BLaER1 treated with 17β-estradiol and CSF1 and Interleukin-3, amounts not matched to agents 10 nM and 100 nM (cell line): ENCODE measurements at regions not wholly inside any gene's neighbourhood (a gene's known extent, or its start where the extent isn't known, plus 50 kb on each side); places are given as distances from the start of the nearest gene placed in this dataset.
A peak's percentile ranks its signal among the peaks of the same experiment; 100 is the strongest.

Source experiments
- H3K27ac ChIP-seq, 11 experiments: shearing (Covaris generic); formaldehyde crosslinking; 2 replicates each; pipeline ENCODE4 v1.8.1; 2022
- H3K27me3 ChIP-seq, 11 experiments: shearing (Covaris generic); formaldehyde crosslinking; 2 replicates each; pipeline ENCODE4 v1.8.1; 2022
- H3K36me3 ChIP-seq, 11 experiments: shearing (Covaris generic); formaldehyde crosslinking; 2 replicates each; pipeline ENCODE4 v1.8.1; 2022
- H3K4me1 ChIP-seq, 10 experiments: shearing (Covaris generic); formaldehyde crosslinking; 2 replicates each; pipeline ENCODE4 v1.8.1; 2022
- H3K4me2 ChIP-seq, 11 experiments: shearing (Covaris generic); formaldehyde crosslinking; 2 replicates each; pipeline ENCODE4 v1.8.1; 2022
- H3K4me3 ChIP-seq, 10 experiments: shearing (Covaris generic); formaldehyde crosslinking; 2 replicates each; pipeline ENCODE4 v1.8.1; 2022
- H3K9ac ChIP-seq, 11 experiments: shearing (Covaris generic); formaldehyde crosslinking; 2 replicates each; pipeline ENCODE4 v1.8.1; 2022
- H3K9me3 ChIP-seq, 11 experiments: shearing (Covaris generic); formaldehyde crosslinking; replicated peaks in 1 of 11; 2 replicates each; pipeline ENCODE4 v1.8.1; 2022
- H4K20me1 ChIP-seq, 11 experiments: shearing (Covaris generic); formaldehyde crosslinking; 2 replicates each; pipeline ENCODE4 v1.8.1; 2022
- Cebpa-rat ChIP-seq, 11 experiments: shearing (Covaris generic); IDR thresholded peaks; 2 replicates each; pipeline ENCODE4 v1.8.1; 2022

DNA sequence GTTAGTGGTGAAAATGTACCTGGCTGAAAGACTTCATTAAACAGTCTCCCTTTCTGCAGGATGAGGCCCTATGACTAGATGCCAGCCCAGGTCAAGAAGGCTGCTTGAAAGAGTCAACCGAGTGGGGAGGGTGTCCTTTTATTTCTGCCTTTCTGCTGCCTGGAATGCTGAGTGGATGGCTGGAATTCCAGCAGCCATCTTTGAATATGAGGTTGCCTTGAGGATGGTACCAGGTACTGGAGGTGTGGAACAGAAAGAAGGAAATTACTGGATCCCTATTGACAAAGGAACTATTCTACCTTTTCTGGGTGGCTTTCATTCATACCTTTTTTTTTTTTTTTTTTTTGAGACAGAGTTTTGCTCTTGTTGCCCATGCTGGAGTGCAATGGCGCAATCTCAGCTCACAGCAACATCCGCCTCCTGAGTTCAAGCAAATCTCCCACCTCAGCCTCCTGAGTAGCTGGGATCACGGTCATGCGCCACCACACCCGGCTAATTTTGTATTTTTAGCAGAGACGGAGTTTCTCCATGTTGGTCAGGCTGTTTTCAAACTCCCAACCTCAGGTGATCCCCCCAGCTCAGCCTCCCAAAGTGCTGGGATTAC, 89.5 kb upstream of the SLC22A11 start:
- no peaks in the 10 kb centered on the region for H3K27me3 ChIP-seq
- peak overlapping the region in 2 of 11 experiments; percentile 26 to 46; a peak in 2 of 22 replicates for H3K9ac ChIP-seq
- H3K4me1 ChIP-seq, result peaks cover 0 to 36% (median 26%) of the 10 kb centered on the region in 10 experiments; a peak in 17 of 20 replicates
- peak overlapping the region in 9 of 11 experiments; percentile 48 to 74 (median 67); a peak in 18 of 22 replicates for H3K4me2 ChIP-seq
- no peak overlapping the region for H3K4me3 ChIP-seq
- H4K20me1 ChIP-seq, result no peaks in the 10 kb centered on the region
- H3K27ac ChIP-seq, result peak overlapping the region in 8 of 11 experiments; percentile 28 to 66 (median 51); a peak in 13 of 22 replicates
- peaks cover 0 to 7% (median 0%) of the 10 kb centered on the region in 11 experiments; a peak in 4 of 22 replicates for H3K9me3 ChIP-seq
- H3K36me3 ChIP-seq, result no peaks in the 10 kb centered on the region
- TF ChIP-seq Cebpa-rat (IDR thresholded peaks at IDR 0.05), result peak in 7 of 11 experiments; percentile 44 to 85 (median 69); a peak in 10 of 22 replicates

- no peak for TF ChIP-seq Cebpa-rat (IDR thresholded peaks at IDR 0.05)
- peaks cover 0 to 7% (median 0%) of the 10 kb centered on the region in 11 experiments; a peak in 4 of 22 replicates for H3K9me3 ChIP-seq
- H3K27me3 ChIP-seq, result no peaks in the 10 kb centered on the region
- H4K20me1 ChIP-seq, result no peaks in the 10 kb centered on the region
- H3K9ac ChIP-seq, result no peak overlapping the region
- H3K36me3 ChIP-seq, result no peaks in the 10 kb centered on the region
- peaks cover 0 to 33% (median 24%) of the 10 kb centered on the region in 10 experiments; a peak in 17 of 20 replicates for H3K4me1 ChIP-seq
- no peak overlapping the region for H3K4me3 ChIP-seq
- peak overlapping the region in 1 of 11 experiments; percentile 18; a peak in 1 of 22 replicates for H3K4me2 ChIP-seq
- H3K27ac ChIP-seq, result no peak overlapping the region
Measured at GRCh38 chr11:64469288-64469687, 86.5 kb upstream of the SLC22A11 start.

GRCh38 chr11:64472593-64473455, 82.9 kb upstream of the SLC22A11 start:
- Histone ChIP-seq H3K36me3 (no peaks in the 10 kb centered on the region), H3K9me3 (peaks cover 0 to 7% (median 0%) of the 10 kb centered on the region in 11 experiments; a peak in 4 of 22 replicates), H3K27me3 (no peaks in the 10 kb centered on the region), H3K4me3 (no peak overlapping the region), H3K4me1 (peaks cover 0 to 20% (median 12%) of the 10 kb centered on the region in 10 experiments; a peak in 14 of 20 replicates), H3K4me2 (no peak overlapping the region), H3K9ac (no peak overlapping the region), H4K20me1 (no peaks in the 10 kb centered on the region), H3K27ac (no peak overlapping the region)
- no peak for TF ChIP-seq Cebpa-rat (IDR thresholded peaks at IDR 0.05)

DNA sequence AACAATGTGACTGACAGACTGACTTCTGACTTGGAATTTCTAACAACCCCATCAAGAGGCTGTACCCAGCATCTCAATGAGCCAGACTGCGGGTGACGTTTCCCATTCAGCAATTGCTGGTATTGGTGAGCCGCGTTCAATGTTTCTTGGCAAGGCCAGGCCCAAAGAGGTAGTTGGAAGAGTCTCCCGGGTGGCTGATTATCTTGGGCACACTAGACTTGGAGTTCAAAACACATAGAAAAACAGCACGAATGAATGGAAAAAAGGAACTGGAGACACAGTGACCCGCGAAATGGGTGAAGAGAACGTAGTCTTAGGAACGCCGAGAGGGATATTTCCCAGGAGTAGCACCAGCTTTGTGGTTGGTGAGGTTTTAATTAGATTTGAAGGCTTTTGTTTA, 81.1 kb upstream of the SLC22A11 start:
- Histone ChIP-seq H4K20me1 (no peaks in the 10 kb centered on the region), H3K27me3 (no peaks in the 10 kb centered on the region), H3K4me2 (no peak overlapping the region), H3K4me3 (no peak overlapping the region), H3K27ac (no peak overlapping the region), H3K4me1 (peaks cover 0 to 27% (median 21%) of the 10 kb centered on the region in 10 experiments; a peak in 15 of 20 replicates), H3K36me3 (no peaks in the 10 kb centered on the region), H3K9me3 (peaks cover 0 to 7% (median 0%) of the 10 kb centered on the region in 11 experiments; a peak in 4 of 22 replicates), H3K9ac (no peak overlapping the region)
- no peak for TF ChIP-seq Cebpa-rat (IDR thresholded peaks at IDR 0.05)

DNA sequence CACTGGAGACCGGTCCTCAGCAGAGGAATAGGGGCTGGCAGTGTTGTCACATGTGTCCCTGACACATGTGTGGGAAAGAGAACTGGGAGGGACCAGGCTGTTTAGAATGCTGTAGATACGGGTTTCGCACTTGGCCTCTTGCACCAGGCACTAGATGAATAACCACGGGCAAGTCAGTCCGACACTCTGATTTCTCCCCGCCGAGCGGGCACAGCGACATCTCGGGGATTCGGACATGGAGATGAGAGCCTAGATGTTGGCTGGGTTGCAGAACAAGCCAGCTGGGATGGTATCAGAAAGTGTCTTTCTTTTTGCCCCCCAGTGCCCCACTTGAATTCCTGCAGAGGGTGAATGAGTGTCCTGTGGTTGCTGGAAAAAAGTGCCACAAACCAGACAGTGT, 80.6 kb upstream of the SLC22A11 start:
- Histone ChIP-seq H3K27ac (no peak overlapping the region), H3K4me1 (peaks cover 0 to 27% (median 21%) of the 10 kb centered on the region in 10 experiments; a peak in 15 of 20 replicates), H3K4me3 (no peak overlapping the region), H3K4me2 (no peak overlapping the region), H3K9ac (no peak overlapping the region), H3K27me3 (no peaks in the 10 kb centered on the region), H3K36me3 (no peaks in the 10 kb centered on the region), H3K9me3 (peaks cover 0 to 6% (median 0%) of the 10 kb centered on the region in 11 experiments; a peak in 3 of 22 replicates), H4K20me1 (no peaks in the 10 kb centered on the region)
- TF ChIP-seq Cebpa-rat (IDR thresholded peaks at IDR 0.05), result no peak

- Histone ChIP-seq H3K27me3 (no peaks in the 10 kb centered on the region), H3K9me3 (no peaks in the 10 kb centered on the region), H3K27ac (no peak overlapping the region), H3K9ac (no peak overlapping the region), H3K4me3 (no peak overlapping the region), H4K20me1 (no peaks in the 10 kb centered on the region), H3K4me1 (peaks cover 0 to 27% (median 21%) of the 10 kb centered on the region in 10 experiments; a peak in 15 of 20 replicates), H3K4me2 (peak overlapping the region in 8 of 11 experiments; percentile 2 to 53 (median 32); a peak in 12 of 22 replicates), H3K36me3 (no peaks in the 10 kb centered on the region)
- no peak for TF ChIP-seq Cebpa-rat (IDR thresholded peaks at IDR 0.05)
Measured at GRCh38 chr11:64476881-64477280, 78.9 kb upstream of the SLC22A11 start.

DNA sequence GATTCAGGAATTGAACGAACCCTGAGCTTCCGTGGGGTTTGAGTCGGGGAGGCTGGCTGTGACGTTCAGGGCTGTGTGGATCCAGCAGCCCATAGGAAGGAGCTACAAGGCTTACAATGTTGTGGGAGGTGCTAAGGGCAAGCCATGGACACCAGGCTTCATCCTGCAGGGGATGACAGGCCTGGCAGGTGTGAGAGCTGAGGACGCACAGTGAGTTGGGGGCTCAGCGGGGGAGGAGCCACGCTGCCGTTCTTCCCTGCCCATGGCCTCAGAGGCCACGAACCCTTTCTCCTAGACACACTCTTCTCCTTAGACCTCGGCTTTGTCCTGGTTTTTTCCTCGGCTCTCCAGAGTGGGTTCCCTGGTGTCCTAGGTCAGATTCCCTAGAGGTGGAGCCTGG, 78.1 kb upstream of the SLC22A11 start:
- Histone ChIP-seq H3K4me1 (peaks cover 0 to 27% (median 21%) of the 10 kb centered on the region in 10 experiments; a peak in 15 of 20 replicates), H3K9me3 (no peaks in the 10 kb centered on the region), H3K4me3 (no peak overlapping the region), H3K36me3 (no peaks in the 10 kb centered on the region), H4K20me1 (no peaks in the 10 kb centered on the region), H3K27ac (no peak overlapping the region), H3K27me3 (no peaks in the 10 kb centered on the region), H3K4me2 (peak overlapping the region in 8 of 11 experiments; percentile 16 to 63 (median 50); a peak in 10 of 22 replicates), H3K9ac (no peak overlapping the region)
- TF ChIP-seq Cebpa-rat (IDR thresholded peaks at IDR 0.05), result no peak

GRCh38 chr11:64482588-64482987, 73.2 kb upstream of the SLC22A11 start:
- H3K4me3 ChIP-seq, result no peak overlapping the region
- H3K27me3 ChIP-seq, result no peaks in the 10 kb centered on the region; a peak in 1 of 22 replicates
- H3K27ac ChIP-seq, result no peak overlapping the region
- no peak for TF ChIP-seq Cebpa-rat (IDR thresholded peaks at IDR 0.05)
- no peaks in the 10 kb centered on the region for H4K20me1 ChIP-seq
- no peaks in the 10 kb centered on the region for H3K9me3 ChIP-seq
- H3K4me1 ChIP-seq, result peaks cover 3 to 35% (median 24%) of the 10 kb centered on the region in 10 experiments; a peak in 17 of 20 replicates
- H3K36me3 ChIP-seq, result no peaks in the 10 kb centered on the region
- H3K9ac ChIP-seq, result no peak overlapping the region
- H3K4me2 ChIP-seq, result no peak overlapping the region
